ENCODE measurements at regions not wholly inside any gene's neighbourhood (a gene's known extent, or its start where the extent isn't known, plus 50 kb on each side); places are given as distances from the start of the nearest gene placed in this dataset.

GRCh38 chr1:244965185-244966030, 101.1 kb upstream of the HNRNPU start:
- ATAC-seq = no peak

GRCh38 chr1:244964112-244964971, 100.0 kb upstream of the HNRNPU start:
- ATAC-seq = peak; percentile 84
- no peak; the same call in 1 of the 2 replicates for TF ChIP-seq ISL1 (CRISPR knock-in tag; IDR thresholded peaks at IDR 0.05)
- TF ChIP-seq ZNF8 (CRISPR knock-in tag; IDR thresholded peaks at IDR 0.05) = no peak
- TF ChIP-seq POU6F1 (CRISPR knock-in tag; IDR thresholded peaks at IDR 0.05; ENCODE audit: borderline replicate concordance, low read depth) = no peak
- TF ChIP-seq ZFP3 (CRISPR knock-in tag; IDR thresholded peaks at IDR 0.05) = 0 out of 2 replicates have a peak, but pooled peaks have one; percentile 32
- TF ChIP-seq BACH2 (CRISPR knock-in tag; IDR thresholded peaks at IDR 0.05; ENCODE audit: borderline replicate concordance) = no peak
- no peak for TF ChIP-seq ZC3H10 (CRISPR knock-in tag; IDR thresholded peaks at IDR 0.05)
- no peak for TF ChIP-seq TOX (CRISPR knock-in tag; IDR thresholded peaks at IDR 0.05; ENCODE audit: borderline replicate concordance)
- TF ChIP-seq TSHZ2 (CRISPR knock-in tag; IDR thresholded peaks at IDR 0.05) = peak; percentile 45; the same call in 1 of the 2 replicates
- 0 out of 2 replicates have a peak, but pooled peaks have one; percentile 27 for TF ChIP-seq RARB (CRISPR knock-in tag; IDR thresholded peaks at IDR 0.05)
- no peak for TF ChIP-seq CSRNP3 (CRISPR knock-in tag; IDR thresholded peaks at IDR 0.05)
- no peak for TF ChIP-seq TCF4 (CRISPR knock-in tag; IDR thresholded peaks at IDR 0.05; ENCODE audit: borderline replicate concordance)
- TF ChIP-seq OSR1 (CRISPR knock-in tag; IDR thresholded peaks at IDR 0.05) = peak; percentile 25; the same call in 1 of the 2 replicates
- no peak for TF ChIP-seq SNAI2 (CRISPR knock-in tag; IDR thresholded peaks at IDR 0.05)
- TF ChIP-seq PPARA (CRISPR knock-in tag; IDR thresholded peaks at IDR 0.05; ENCODE audit: borderline replicate concordance) = no peak
- TF ChIP-seq ZFP30 (CRISPR knock-in tag; IDR thresholded peaks at IDR 0.05) = no peak
- 0 out of 2 replicates have a peak, but pooled peaks have one; percentile 45 for TF ChIP-seq CSDC2 (CRISPR knock-in tag; IDR thresholded peaks at IDR 0.05)
- TF ChIP-seq ESRRG (CRISPR knock-in tag; IDR thresholded peaks at IDR 0.05) = no peak

More at GRCh38 chr1:244965185-244966030, 101.1 kb upstream of the HNRNPU start:
- TF ChIP-seq ESRRG (CRISPR knock-in tag; IDR thresholded peaks at IDR 0.05) = no peak
- TF ChIP-seq POU6F1 (CRISPR knock-in tag; IDR thresholded peaks at IDR 0.05; ENCODE audit: borderline replicate concordance, low read depth) = no peak
- no peak for TF ChIP-seq TOX (CRISPR knock-in tag; IDR thresholded peaks at IDR 0.05; ENCODE audit: borderline replicate concordance)
- TF ChIP-seq ARNTL (CRISPR knock-in tag; IDR thresholded peaks at IDR 0.05; ENCODE audit: borderline replicate concordance, low read depth) = no peak
- TF ChIP-seq ZNF565 (CRISPR knock-in tag; conservative IDR thresholded peaks at IDR 0.05; ENCODE audit: low read depth) = no peak
- TF ChIP-seq OSR1 (CRISPR knock-in tag; IDR thresholded peaks at IDR 0.05) = no peak
- no peak for TF ChIP-seq PPARA (CRISPR knock-in tag; IDR thresholded peaks at IDR 0.05; ENCODE audit: borderline replicate concordance)
- no peak for TF ChIP-seq ZC3H10 (CRISPR knock-in tag; IDR thresholded peaks at IDR 0.05)
- no peak for TF ChIP-seq CREB5 (CRISPR knock-in tag; IDR thresholded peaks at IDR 0.05; ENCODE audit: low read depth)
- no peak for TF ChIP-seq CSRNP3 (CRISPR knock-in tag; IDR thresholded peaks at IDR 0.05)
- TF ChIP-seq RARB (CRISPR knock-in tag; IDR thresholded peaks at IDR 0.05) = no peak
- TF ChIP-seq ZFP3 (CRISPR knock-in tag; IDR thresholded peaks at IDR 0.05) = no peak
- TF ChIP-seq ZFP30 (CRISPR knock-in tag; IDR thresholded peaks at IDR 0.05) = no peak
- TF ChIP-seq ZNF8 (CRISPR knock-in tag; IDR thresholded peaks at IDR 0.05) = no peak

Measured in SK-N-SH treated with all-trans-retinoic acid at 6 μM for 48 hours (cell line).